CD4-positive, alpha-beta T cell (primary cell): ENCODE measurements at regions not wholly inside any gene's neighbourhood (a gene's known extent, or its start where the extent isn't known, plus 50 kb on each side); places are given as distances from the start of the nearest gene placed in this dataset.

Experiments
- ATAC-seq: fragments of 200-7000 bp; cut with Tn5 transposase; one replicate; pipeline ENCODE4 v1.10.0; 2022; ENCODE audit warnings: mild to moderate bottlenecking; ENCODE audit not compliant: poor library complexity
- CTCF ChIA-PET: fragments of 350-600 bp; sonication (Branson Sonifier 250); formaldehyde crosslinking; loops from one replicate; lab custom pipeline; 2021; ENCODE audit warnings: antibody characterized with exemption, inconsistent platforms; lab: Charles Lee
- POLR2A ChIA-PET: fragments of 350-600 bp; sonication (Branson Sonifier 250); formaldehyde crosslinking; loops from one replicate; lab custom pipeline; 2021; ENCODE audit warnings: antibody characterized with exemption, inconsistent platforms; lab: Charles Lee
- DNase-seq, 14 experiments: peaks; one replicate each; pipeline ENCODE4 v3.0.0-alpha.2; 2013 to 2020; ENCODE audit warnings: mixed read lengths in 2 of 14
- H3K27ac ChIP-seq, 2 donors: one replicate each; pipeline versions ENCODE4 v1.5.1 to v1.7.0; 2013; ENCODE audit warnings: low read length in 2 of 2, low read depth in 1 of 2, mild to moderate bottlenecking in 1 of 2
- H3K27me3 ChIP-seq, 2 experiments: 1 replicate in 1 of 2; 2 replicates in 1 of 2; pipeline versions ENCODE4 v1.6.1 to v1.7.0; 2013; ENCODE audit warnings: low read length in 2 of 2, control low read depth in 1 of 2, mild to moderate bottlenecking in 1 of 2, moderate library complexity in 1 of 2; ENCODE audit not compliant: insufficient read depth in 2 of 2, control insufficient read depth in 1 of 2
- H3K36me3 ChIP-seq: one replicate; pipeline ENCODE4 v1.6.1; 2013; ENCODE audit warnings: low read length, control low read depth; ENCODE audit not compliant: insufficient read depth
- H3K4me1 ChIP-seq: one replicate; pipeline ENCODE4 v1.6.1; 2013; ENCODE audit warnings: low read length, control low read depth; ENCODE audit not compliant: insufficient read depth
- H3K4me3 ChIP-seq: one replicate; pipeline ENCODE4 v1.5.1; 2013; ENCODE audit warnings: mild to moderate bottlenecking, low read length, moderate library complexity
- H3K9me3 ChIP-seq, 2 experiments: 1 replicate in 1 of 2; 2 replicates in 1 of 2; pipeline versions ENCODE4 v1.6.1 to v1.7.0; 2013; ENCODE audit warnings: low read length in 2 of 2, mild to moderate bottlenecking in 2 of 2, control low read depth in 1 of 2, moderate library complexity in 1 of 2; ENCODE audit not compliant: control insufficient read depth in 1 of 2, insufficient read depth in 1 of 2
- H3K27ac Mint-ChIP-seq: one replicate; pipeline ENCODE4 v1.8.0; 2020; ENCODE audit warnings: mixed read lengths
- H3K27me3 Mint-ChIP-seq: one replicate; pipeline ENCODE4 v1.8.0; 2021; ENCODE audit warnings: mixed read lengths
- H3K36me3 Mint-ChIP-seq: one replicate; pipeline ENCODE4 v1.8.0; 2021; ENCODE audit warnings: low read depth, mixed read lengths
- H3K4me1 Mint-ChIP-seq: one replicate; pipeline ENCODE4 v1.8.0; 2021; ENCODE audit warnings: low read depth, mixed read lengths
- H3K4me3 Mint-ChIP-seq: one replicate; pipeline ENCODE4 v1.8.0; 2020; ENCODE audit warnings: mild to moderate bottlenecking, mixed read lengths
- H3K9me3 Mint-ChIP-seq: one replicate; pipeline ENCODE4 v1.8.0; 2020; ENCODE audit warnings: mixed read lengths
- intact Hi-C, 2 experiments: fragments of 100-400 bp; cut with DNase I in 1 of 2; cut with micrococcal nuclease in 1 of 2; formaldehyde crosslinking; loops; one replicate each; pipeline versions ENCODE4 v1.15.1 to v1.9.0; 2023 to 2025; cut with DNase I, micrococcal nuclease
- TF ChIP-seq, protein P1 (sequence below): fragments of 200-600 bp; IDR thresholded peaks from one replicate; pipeline ENCODE4 v1.8.0; 2022; ENCODE audit warnings: antibody characterized with exemption, mild to moderate bottlenecking

DNA sequence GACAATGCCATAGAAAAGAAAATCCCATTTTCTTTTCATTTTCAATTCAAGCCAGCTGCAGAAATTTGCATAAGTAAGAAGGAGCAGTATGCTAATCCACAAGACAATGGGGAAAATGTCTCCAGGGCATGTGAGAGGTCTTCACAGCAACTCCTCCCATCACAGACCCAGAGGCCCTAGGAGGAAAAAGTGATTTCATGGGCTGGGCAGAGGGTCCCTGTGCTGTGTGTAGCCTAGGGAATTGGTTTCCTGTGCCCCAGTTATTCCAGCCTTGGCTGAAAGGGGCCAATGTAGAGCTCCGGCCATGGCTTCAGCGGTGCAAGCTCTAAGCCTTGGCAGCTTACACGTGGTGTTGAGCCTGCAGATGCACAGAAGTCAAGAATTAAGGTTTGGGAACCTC, 211.4 kb downstream of the CCDC59 start:
- TF ChIP-seq, protein P1, sequence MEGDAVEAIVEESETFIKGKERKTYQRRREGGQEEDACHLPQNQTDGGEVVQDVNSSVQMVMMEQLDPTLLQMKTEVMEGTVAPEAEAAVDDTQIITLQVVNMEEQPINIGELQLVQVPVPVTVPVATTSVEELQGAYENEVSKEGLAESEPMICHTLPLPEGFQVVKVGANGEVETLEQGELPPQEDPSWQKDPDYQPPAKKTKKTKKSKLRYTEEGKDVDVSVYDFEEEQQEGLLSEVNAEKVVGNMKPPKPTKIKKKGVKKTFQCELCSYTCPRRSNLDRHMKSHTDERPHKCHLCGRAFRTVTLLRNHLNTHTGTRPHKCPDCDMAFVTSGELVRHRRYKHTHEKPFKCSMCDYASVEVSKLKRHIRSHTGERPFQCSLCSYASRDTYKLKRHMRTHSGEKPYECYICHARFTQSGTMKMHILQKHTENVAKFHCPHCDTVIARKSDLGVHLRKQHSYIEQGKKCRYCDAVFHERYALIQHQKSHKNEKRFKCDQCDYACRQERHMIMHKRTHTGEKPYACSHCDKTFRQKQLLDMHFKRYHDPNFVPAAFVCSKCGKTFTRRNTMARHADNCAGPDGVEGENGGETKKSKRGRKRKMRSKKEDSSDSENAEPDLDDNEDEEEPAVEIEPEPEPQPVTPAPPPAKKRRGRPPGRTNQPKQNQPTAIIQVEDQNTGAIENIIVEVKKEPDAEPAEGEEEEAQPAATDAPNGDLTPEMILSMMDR = no peak
- H3K4me1 Mint-ChIP-seq = no peaks in the 10 kb centered on the region
- ChIA-PET POLR2A (no interaction called here), CTCF (no interaction called here)
- Histone ChIP-seq H3K36me3 (no peaks in the 10 kb centered on the region), H3K4me3 (no peak overlapping the region), H3K27ac (no peak overlapping the region), H3K4me1 (no peaks in the 10 kb centered on the region), H3K9me3 (peaks cover 0 to 6% of the 10 kb centered on the region in 2 experiments), H3K27me3 (no peaks in the 10 kb centered on the region)
- no peak overlapping the region for H3K4me3 Mint-ChIP-seq
- H3K27me3 Mint-ChIP-seq = no peaks in the 10 kb centered on the region
- ATAC-seq (no peak), DNase-seq (no peak)
- H3K9me3 Mint-ChIP-seq = peaks cover 10% of the 10 kb centered on the region
- intact Hi-C loops = no loop called here
- no peak overlapping the region for H3K27ac Mint-ChIP-seq
- no peaks in the 10 kb centered on the region for H3K36me3 Mint-ChIP-seq

DNA sequence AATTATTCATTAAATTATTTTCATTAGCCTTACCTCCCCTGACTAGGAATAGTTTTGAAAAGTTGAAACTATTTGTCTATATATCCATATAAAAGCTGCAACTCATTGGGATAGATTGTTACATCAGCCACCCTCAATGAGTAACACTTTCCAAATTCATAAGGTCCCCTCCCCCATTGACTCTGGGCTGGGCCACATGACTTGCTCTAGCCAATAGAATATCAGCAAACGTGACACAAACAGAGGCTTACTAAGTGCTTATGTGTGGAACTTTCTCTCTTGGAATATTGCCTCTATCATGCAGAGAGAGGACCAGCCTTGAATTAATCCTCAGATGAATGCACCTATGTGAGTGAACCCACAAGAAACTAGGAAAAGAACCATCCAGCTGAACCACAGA, 213.7 kb downstream of the CCDC59 start:
- TF ChIP-seq, protein P1 = no peak
- H3K27ac ChIP-seq = no peak overlapping the region
- no peaks in the 10 kb centered on the region for H3K4me1 ChIP-seq
- ChIA-PET CTCF (no interaction called here), POLR2A (no interaction called here)
- H3K4me3 ChIP-seq = no peak overlapping the region
- no peaks in the 10 kb centered on the region for H3K27me3 ChIP-seq
- ATAC-seq (no peak), DNase-seq (no peak)
- H3K4me3 Mint-ChIP-seq = no peak overlapping the region
- H3K4me1 Mint-ChIP-seq = no peaks in the 10 kb centered on the region
- H3K36me3 Mint-ChIP-seq = no peaks in the 10 kb centered on the region
- H3K27ac Mint-ChIP-seq = no peak overlapping the region
- no peaks in the 10 kb centered on the region for H3K36me3 ChIP-seq
- no peaks in the 10 kb centered on the region for H3K27me3 Mint-ChIP-seq
- H3K9me3 Mint-ChIP-seq = peaks cover 10% of the 10 kb centered on the region
- peaks cover 0 to 6% of the 10 kb centered on the region in 2 experiments for H3K9me3 ChIP-seq
- intact Hi-C loops = no loop called here

DNA sequence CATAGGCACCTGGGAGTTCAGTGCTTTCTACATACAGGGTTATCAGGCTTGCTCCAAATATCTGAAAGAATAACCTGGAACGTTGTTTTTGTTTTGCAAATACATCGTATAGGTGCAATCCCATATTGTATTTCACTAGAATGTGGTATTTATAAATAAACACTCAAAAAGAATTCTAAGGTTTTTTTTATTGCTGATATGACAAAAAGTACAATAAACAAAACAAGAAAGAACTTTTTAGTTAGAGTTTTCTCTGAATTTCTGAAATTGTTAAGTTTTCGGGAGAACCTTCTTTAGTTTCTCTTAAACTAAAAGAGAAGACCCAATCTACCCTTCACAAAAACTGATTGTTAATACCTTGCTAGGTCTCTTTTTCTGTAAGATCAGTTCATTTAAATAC, 225.8 kb downstream of the CCDC59 start:
- ATAC-seq = no peak

More for the DNA sequence above, 225.8 kb downstream of the CCDC59 start:
- Histone ChIP-seq H3K27ac (no peak overlapping the region), H3K36me3 (no peaks in the 10 kb centered on the region), H3K27me3 (no peaks in the 10 kb centered on the region), H3K4me3 (no peak overlapping the region), H3K4me1 (no peaks in the 10 kb centered on the region), H3K9me3 (peaks cover 0 to 8% of the 10 kb centered on the region in 2 experiments)
- Mint-ChIP-seq H3K4me3 (no peak overlapping the region), H3K36me3 (no peaks in the 10 kb centered on the region), H3K27me3 (no peaks in the 10 kb centered on the region), H3K4me1 (no peaks in the 10 kb centered on the region), H3K27ac (no peak overlapping the region), H3K9me3 (peaks cover 10% of the 10 kb centered on the region)
- DNase-seq = no peak
- POLR2A ChIA-PET = no interaction called here
- CTCF ChIA-PET = no interaction called here
- TF ChIP-seq, protein P1 = no peak
- intact Hi-C loops = no loop called here
